Vagina (tissue), 2 donors: ENCODE measurements at regions not wholly inside any gene's neighbourhood (a gene's known extent, or its start where the extent isn't known, plus 50 kb on each side); places are given as distances from the start of the nearest gene placed in this dataset.

ENCODE experiments used
- CTCF ChIP-seq, 3 experiments: fragments of 450-650 bp in 2 of 3; fragments of 200-600 bp in 1 of 3; sonication (generic) in 1 of 3; IDR thresholded peaks; one replicate each; pipeline ENCODE4 v1.5.1; 2017 to 2019; ENCODE audit warnings: antibody characterized with exemption in 3 of 3, mild to moderate bottlenecking in 2 of 3, moderate library complexity in 2 of 3
- POLR2A ChIP-seq, 2 donors: fragments of 450-650 bp; IDR thresholded peaks; one replicate each; pipeline ENCODE4 v1.6.1; 2017; ENCODE audit warnings: antibody characterized with exemption in 2 of 2, mild to moderate bottlenecking in 2 of 2, moderate library complexity in 2 of 2
- POLR2AphosphoS5 ChIP-seq, 2 donors: sonication (generic); formaldehyde crosslinking; IDR thresholded peaks; one replicate each; pipeline ENCODE4 v1.9.0; 2017; ENCODE audit warnings: antibody characterized with exemption in 2 of 2, mild to moderate bottlenecking in 2 of 2, low read depth in 1 of 2; ENCODE audit not compliant: insufficient read depth in 1 of 2

- no peak for TF ChIP-seq CTCF (IDR thresholded peaks at IDR 0.05)
- TF ChIP-seq POLR2A (IDR thresholded peaks at IDR 0.05): no peak
- TF ChIP-seq POLR2AphosphoS5 (IDR thresholded peaks at IDR 0.05; ENCODE audit: insufficient read depth in 1 of 2, low read depth in 1 of 2): no peak
These were observed 60.9 kb upstream of the SIX2 start for GRCh38 chr2:45070113-45070652.
